Esophagus muscularis mucosa (tissue), 4 donors: ENCODE measurements at regions not wholly inside any gene's neighbourhood (a gene's known extent, or its start where the extent isn't known, plus 50 kb on each side); places are given as distances from the start of the nearest gene placed in this dataset.

ENCODE experiments used
- DNase-seq: peaks from one replicate; pipeline ENCODE4 v3.0.0-alpha.2; 2017; ENCODE audit errors: extremely low spot score
- H3K27ac ChIP-seq, 4 donors: fragments of 200-600 bp; sonication (generic); replicated peaks in 1 of 4; 1 replicate in 3 of 4; 2 replicates in 1 of 4; pipeline ENCODE4 v1.5.1; 2016 to 2019; ENCODE audit warnings: mild to moderate bottlenecking in 1 of 4
- H3K27me3 ChIP-seq, 4 donors: fragments of 200-600 bp; sonication (generic); one replicate each; pipeline versions ENCODE4 v1.5.1 to v1.6.0; 2016 to 2019
- H3K36me3 ChIP-seq, 4 donors: fragments of 200-600 bp; sonication (generic); one replicate each; pipeline ENCODE4 v1.5.1; 2016 to 2019
- H3K4me1 ChIP-seq, 4 donors: fragments of 200-600 bp; sonication (generic); one replicate each; pipeline ENCODE4 v1.5.1; 2016 to 2019
- H3K4me3 ChIP-seq, 4 donors: fragments of 200-600 bp; sonication (generic); 1 replicate in 2 of 4; 2 replicates in 2 of 4; pipeline ENCODE4 v1.5.1; 2016 to 2019; ENCODE audit warnings: mild to moderate bottlenecking in 4 of 4, moderate library complexity in 1 of 4
- H3K9me3 ChIP-seq, 4 donors: fragments of 200-600 bp; sonication (generic); 1 replicate in 3 of 4; 2 replicates in 1 of 4; pipeline ENCODE4 v1.5.1; 2016 to 2019
- CTCF ChIP-seq, 3 experiments: fragments of 200-600 bp in 2 of 3; fragments of 450-650 bp in 1 of 3; sonication (generic) in 2 of 3; IDR thresholded peaks; one replicate each; pipeline ENCODE4 v1.5.1; 2017 to 2019; ENCODE audit warnings: antibody characterized with exemption in 3 of 3, mild to moderate bottlenecking in 2 of 3, moderate library complexity in 1 of 3
- EP300 ChIP-seq: sonication (generic); formaldehyde crosslinking; IDR thresholded peaks from one replicate; pipeline ENCODE4 v1.6.1; 2017; ENCODE audit warnings: antibody characterized with exemption
- POLR2A ChIP-seq: fragments of 450-650 bp; IDR thresholded peaks from one replicate; pipeline ENCODE4 v1.6.1; 2017; ENCODE audit warnings: antibody characterized with exemption, moderate library complexity, mild to moderate bottlenecking, low read depth
- POLR2AphosphoS5 ChIP-seq, 2 donors: sonication (generic); formaldehyde crosslinking; IDR thresholded peaks; one replicate each; pipeline ENCODE4 v1.6.1; 2017; ENCODE audit warnings: antibody characterized with exemption in 2 of 2
- WGBS: methylation state at CpG from one replicate; pipeline ENCODE4 v1.1.5; 2018; 5-methylcytosine and 5-hydroxymethylcytosine counted together
- intact Hi-C: fragments of 100-400 bp; cut with DNase I; formaldehyde crosslinking; loops from one replicate; pipeline ENCODE4 v1.15.1; 2023

- WGBS, result 54% methylated on average over 3 of the region's 3 CpGs
Measured at GRCh38 chr9:78383130-78383529, 86.2 kb downstream of the PSAT1 start.

GRCh38 chr9:78386348-78386747, 89.4 kb downstream of the PSAT1 start:
- DNase-seq, result no peak
- TF ChIP-seq POLR2AphosphoS5 (IDR thresholded peaks at IDR 0.05) (no peak), EP300 (no peak), CTCF (IDR thresholded peaks at IDR 0.05) (no peak), POLR2A (no peak)
- no peak overlapping the region for H3K27ac ChIP-seq
- intact Hi-C loops, result no loop called here
- H3K4me3 ChIP-seq, result no peak overlapping the region
- no peaks in the 10 kb centered on the region for H3K27me3 ChIP-seq
- no peaks in the 10 kb centered on the region for H3K9me3 ChIP-seq
- WGBS, result 91% methylated on average over 1 of the region's 1 CpG
- H3K36me3 ChIP-seq, result no peaks in the 10 kb centered on the region
- peaks cover 0 to 13% (median 10%) of the 10 kb centered on the region in 4 donors for H3K4me1 ChIP-seq

More at GRCh38 chr9:78383130-78383529, 86.2 kb downstream of the PSAT1 start:
- Histone ChIP-seq H3K27me3 (no peaks in the 10 kb centered on the region), H3K9me3 (no peaks in the 10 kb centered on the region), H3K4me1 (peaks cover 0 to 13% (median 10%) of the 10 kb centered on the region in 4 donors), H3K36me3 (no peaks in the 10 kb centered on the region), H3K4me3 (no peak overlapping the region), H3K27ac (no peak overlapping the region)
- DNase-seq, result no peak
- TF ChIP-seq POLR2A (no peak), POLR2AphosphoS5 (IDR thresholded peaks at IDR 0.05) (no peak), EP300 (no peak), CTCF (IDR thresholded peaks at IDR 0.05) (no peak)
- intact Hi-C loops, result no loop called here

- no peak overlapping the region for H3K27ac ChIP-seq
- H3K36me3 ChIP-seq, result no peaks in the 10 kb centered on the region
- H3K4me1 ChIP-seq, result peaks cover 0 to 13% (median 10%) of the 10 kb centered on the region in 4 donors
- intact Hi-C loops, result no loop called here
- no peaks in the 10 kb centered on the region for H3K27me3 ChIP-seq
- no peak for TF ChIP-seq EP300
- TF ChIP-seq CTCF (IDR thresholded peaks at IDR 0.05), result no peak
- no peak for TF ChIP-seq POLR2A
- TF ChIP-seq POLR2AphosphoS5 (IDR thresholded peaks at IDR 0.05), result no peak
- H3K9me3 ChIP-seq, result no peaks in the 10 kb centered on the region
- no peak for DNase-seq
- H3K4me3 ChIP-seq, result no peak overlapping the region
Measured at GRCh38 chr9:78386773-78387172, 89.8 kb downstream of the PSAT1 start.

- no peak overlapping the region for H3K27ac ChIP-seq
- no peak overlapping the region for H3K4me3 ChIP-seq
- TF ChIP-seq POLR2AphosphoS5 (IDR thresholded peaks at IDR 0.05), result no peak
- TF ChIP-seq POLR2A, result no peak
- TF ChIP-seq CTCF (IDR thresholded peaks at IDR 0.05), result no peak
- no peak for TF ChIP-seq EP300
- peaks cover 0 to 10% (median 8%) of the 10 kb centered on the region in 4 donors for H3K9me3 ChIP-seq
- DNase-seq, result no peak
- H3K36me3 ChIP-seq, result no peaks in the 10 kb centered on the region
- 85% methylated on average over 2 of the region's 2 CpGs for WGBS
- intact Hi-C loops, result no loop called here
- H3K27me3 ChIP-seq, result peaks cover 0 to 5% (median 0%) of the 10 kb centered on the region in 4 donors
- H3K4me1 ChIP-seq, result no peaks in the 10 kb centered on the region
Measured at GRCh38 chr9:78393340-78393739, 96.4 kb downstream of the PSAT1 start.

- no peaks in the 10 kb centered on the region for H3K36me3 ChIP-seq
- WGBS, result 86% methylated on average over 2 of the region's 2 CpGs
- intact Hi-C loops, result no loop called here
- no peak overlapping the region for H3K27ac ChIP-seq
- H3K4me3 ChIP-seq, result no peak overlapping the region
- no peak for DNase-seq
- TF ChIP-seq EP300, result no peak
- no peak for TF ChIP-seq CTCF (IDR thresholded peaks at IDR 0.05)
- no peak for TF ChIP-seq POLR2AphosphoS5 (IDR thresholded peaks at IDR 0.05)
- no peak for TF ChIP-seq POLR2A
- H3K9me3 ChIP-seq, result peaks cover 0 to 10% (median 8%) of the 10 kb centered on the region in 4 donors
- H3K4me1 ChIP-seq, result no peaks in the 10 kb centered on the region
- H3K27me3 ChIP-seq, result peaks cover 0 to 5% (median 0%) of the 10 kb centered on the region in 4 donors
Measured at GRCh38 chr9:78393932-78394331, 97.0 kb downstream of the PSAT1 start.
